H9 (cell line): ENCODE measurements at regions not wholly inside any gene's neighbourhood (a gene's known extent, or its start where the extent isn't known, plus 50 kb on each side); places are given as distances from the start of the nearest gene placed in this dataset.

Experiments used
- DNase-seq: peaks from one replicate; pipeline ENCODE4 v3.0.0-alpha.2; 2017
- H2AFZ ChIP-seq: one replicate; pipeline ENCODE4 v1.6.1; 2013; ENCODE audit warnings: mild to moderate bottlenecking, low read length, control low read depth, moderate library complexity
- H2AK5ac ChIP-seq: 2 replicates; pipeline ENCODE4 v1.6.1; 2013; ENCODE audit warnings: low read length, control low read depth, mixed read lengths; ENCODE audit not compliant: insufficient read length
- H2BK120ac ChIP-seq: one replicate; pipeline ENCODE4 v1.6.1; 2013; ENCODE audit warnings: low read depth, mild to moderate bottlenecking, low read length, control low read depth, inconsistent platforms; ENCODE audit not compliant: poor library complexity, severe bottlenecking
- H2BK12ac ChIP-seq: 2 replicates; pipeline ENCODE4 v1.6.1; 2013; ENCODE audit warnings: low read length, control low read depth, mixed read lengths, low read depth; ENCODE audit not compliant: insufficient read length
- H2BK15ac ChIP-seq: 2 replicates; pipeline ENCODE4 v1.6.1; 2013; ENCODE audit warnings: low read depth, low read length, control low read depth
- H2BK20ac ChIP-seq: one replicate; pipeline ENCODE4 v1.6.1; 2013; ENCODE audit warnings: low read depth, mild to moderate bottlenecking, low read length, control low read depth, inconsistent platforms; ENCODE audit not compliant: poor library complexity, severe bottlenecking
- H2BK5ac ChIP-seq: 2 replicates; pipeline ENCODE4 v1.6.1; 2013; ENCODE audit warnings: low read length, control low read depth, mixed read lengths; ENCODE audit not compliant: insufficient read length
- H3K14ac ChIP-seq: 2 replicates; pipeline ENCODE4 v1.6.1; 2013; ENCODE audit warnings: low read length, control low read depth; ENCODE audit not compliant: insufficient read depth
- H3K18ac ChIP-seq: 2 replicates; pipeline ENCODE4 v1.6.1; 2013; ENCODE audit warnings: low read depth, mild to moderate bottlenecking, mixed read lengths, low read length, control low read depth; ENCODE audit not compliant: insufficient read length
- H3K23ac ChIP-seq: 2 replicates; pipeline ENCODE4 v1.6.1; 2013; ENCODE audit warnings: low read length, control low read depth, mixed read lengths, low read depth; ENCODE audit not compliant: insufficient read length
- H3K23me2 ChIP-seq: 2 replicates; pipeline ENCODE4 v1.6.1; 2013; ENCODE audit warnings: low read depth, mild to moderate bottlenecking, mixed read lengths, low read length, control low read depth; ENCODE audit not compliant: insufficient read length, poor library complexity, severe bottlenecking
- H3K27ac ChIP-seq: 2 replicates; pipeline ENCODE4 v1.5.1; 2013; ENCODE audit warnings: low read length, control low read depth, mixed read lengths, low read depth; ENCODE audit not compliant: insufficient read length
- H3K27me3 ChIP-seq: 2 replicates; pipeline ENCODE4 v1.6.1; 2013; ENCODE audit warnings: low read length, control low read depth, inconsistent platforms; ENCODE audit not compliant: insufficient read depth
- H3K4ac ChIP-seq: 2 replicates; pipeline ENCODE4 v1.6.1; 2013; ENCODE audit warnings: low read depth, mild to moderate bottlenecking, control low read depth, inconsistent platforms, low read length, moderate library complexity
- H3K4me1 ChIP-seq: 2 replicates; pipeline ENCODE4 v1.6.1; 2013; ENCODE audit warnings: low read length, control low read depth, inconsistent platforms; ENCODE audit not compliant: insufficient read depth
- H3K4me2 ChIP-seq: 2 replicates; pipeline ENCODE4 v1.6.1; 2013; ENCODE audit warnings: low read length, control low read depth, mixed read lengths; ENCODE audit not compliant: insufficient read length, insufficient read depth
- H3K56ac ChIP-seq: 2 replicates; pipeline ENCODE4 v1.6.1; 2013; ENCODE audit warnings: low read depth, mild to moderate bottlenecking, mixed read lengths, low read length, control low read depth; ENCODE audit not compliant: insufficient read length
- H3K79me1 ChIP-seq: 2 replicates; pipeline ENCODE4 v1.6.1; 2013; ENCODE audit warnings: low read depth, mild to moderate bottlenecking, moderate library complexity, low read length, control low read depth, inconsistent platforms; ENCODE audit not compliant: insufficient read depth, poor library complexity, severe bottlenecking
- H3K79me2 ChIP-seq: 2 replicates; pipeline ENCODE4 v1.6.1; 2013; ENCODE audit warnings: low read length, control low read depth, inconsistent platforms; ENCODE audit not compliant: insufficient read depth
- H3K9ac ChIP-seq: 2 replicates; pipeline ENCODE4 v1.6.1; 2013; ENCODE audit warnings: low read length, control low read depth, mixed read lengths; ENCODE audit not compliant: insufficient read length; ENCODE audit errors: extremely low read depth
- H3K9me3 ChIP-seq: one replicate; pipeline ENCODE4 v1.6.1; 2013; ENCODE audit warnings: low read depth, low read length, inconsistent platforms; ENCODE audit not compliant: control insufficient read depth
- H3T11ph ChIP-seq: one replicate; pipeline ENCODE4 v1.6.1; 2013; ENCODE audit warnings: mild to moderate bottlenecking, low read length, control low read depth, inconsistent platforms
- H4K20me1 ChIP-seq: one replicate; pipeline ENCODE4 v1.6.1; 2013; ENCODE audit not compliant: control insufficient read depth, insufficient read length, insufficient read depth
- H4K5ac ChIP-seq: 2 replicates; pipeline ENCODE4 v1.6.1; 2013; ENCODE audit warnings: low read depth, mild to moderate bottlenecking, mixed read lengths, low read length, control low read depth; ENCODE audit not compliant: insufficient read length
- H4K8ac ChIP-seq: replicated peaks from 2 replicates; pipeline ENCODE4 v1.6.1; 2013; ENCODE audit warnings: low read length, control low read depth, mixed read lengths, low read depth; ENCODE audit not compliant: insufficient read length
- H4K91ac ChIP-seq: 2 replicates; pipeline ENCODE4 v1.6.1; 2013; ENCODE audit warnings: low read depth, mild to moderate bottlenecking, moderate library complexity, mixed read lengths, low read length, control low read depth; ENCODE audit not compliant: insufficient read length
- H3K27ac Mint-ChIP-seq, 3 experiments: 2 replicates in 2 of 3; 3 replicates in 1 of 3; pipeline ENCODE4 v1.8.0; 2020 to 2021; ENCODE audit warnings: mixed read lengths in 3 of 3, mild to moderate bottlenecking in 1 of 3, moderate library complexity in 1 of 3
- H3K27me3 Mint-ChIP-seq: 2 replicates; pipeline ENCODE4 v1.8.0; 2021; ENCODE audit warnings: low read depth, mild to moderate bottlenecking, moderate library complexity, mixed read lengths
- H3K36me3 Mint-ChIP-seq, 3 experiments: 2 replicates in 2 of 3; 3 replicates in 1 of 3; pipeline ENCODE4 v1.8.0; 2020 to 2021; ENCODE audit warnings: low read depth in 3 of 3, mixed read lengths in 3 of 3; ENCODE audit not compliant: insufficient read depth in 1 of 3
- H3K4me1 Mint-ChIP-seq, 2 experiments: 2 replicates each; pipeline ENCODE4 v1.8.0; 2020; ENCODE audit warnings: mixed read lengths in 2 of 2
- H3K4me3 Mint-ChIP-seq, 2 experiments: 2 replicates in 1 of 2; 3 replicates in 1 of 2; pipeline ENCODE4 v1.8.0; 2020 to 2021; ENCODE audit warnings: mild to moderate bottlenecking in 2 of 2, mixed read lengths in 2 of 2, moderate library complexity in 1 of 2
- H3K9me3 Mint-ChIP-seq, 2 experiments: 2 replicates in 1 of 2; 3 replicates in 1 of 2; pipeline ENCODE4 v1.8.0; 2020; ENCODE audit warnings: mild to moderate bottlenecking in 2 of 2, mixed read lengths in 2 of 2, moderate library complexity in 1 of 2
- WGBS: extraction: QIAGEN DNeasy Blood & Tissue Kit; methylation state at CpG from one replicate; pipeline ENCODE4 v1.1.7; 2013; ENCODE audit warnings: missing lambda C conversion rate, low lambda C conversion rate, mixed read lengths; ENCODE audit not compliant: insufficient read length; ENCODE audit errors: extremely low coverage; 5-methylcytosine and 5-hydroxymethylcytosine counted together
- TF ChIP-seq, protein P1 (sequence below): fragments of 200-600 bp; sonication (generic); conservative IDR thresholded peaks from 3 replicates; pipeline ENCODE4 v1.8.0; 2021; ENCODE audit warnings: antibody characterized with exemption, mild to moderate bottlenecking

- Histone ChIP-seq H3K23me2 (no peaks in the 10 kb centered on the region), H3K9ac (no peak overlapping the region), H3K56ac (no peak overlapping the region), H4K8ac (no peak overlapping the region), H3K79me2 (no peaks in the 10 kb centered on the region), H3K27ac (no peak overlapping the region), H2BK20ac (no peak overlapping the region), H3K4me2 (no peak overlapping the region), H3K18ac (no peak overlapping the region), H2AK5ac (no peak overlapping the region), H4K91ac (no peak overlapping the region), H3K23ac (no peak overlapping the region), H2BK15ac (no peak overlapping the region), H2BK120ac (no peak overlapping the region), H3K79me1 (no peaks in the 10 kb centered on the region), H4K5ac (no peak overlapping the region), H2AFZ (no peak overlapping the region), H3K14ac (no peak overlapping the region), H2BK12ac (no peak overlapping the region), H4K20me1 (no peaks in the 10 kb centered on the region), H2BK5ac (no peak overlapping the region), H3K4ac (no peak overlapping the region), H3T11ph (no peak overlapping the region), H3K27me3 (no peaks in the 10 kb centered on the region), H3K4me1 (no peaks in the 10 kb centered on the region), H3K9me3 (no peaks in the 10 kb centered on the region)
- Mint-ChIP-seq H3K9me3 (peaks cover 3 to 7% of the 10 kb centered on the region in 2 experiments), H3K27ac (no peak overlapping the region), H3K4me3 (no peak overlapping the region), H3K4me1 (no peaks in the 10 kb centered on the region), H3K27me3 (no peaks in the 10 kb centered on the region; the same call in 1 of the 2 replicates), H3K36me3 (peaks cover 0 to 4% (median 3%) of the 10 kb centered on the region in 3 experiments; a peak in 2 of 7 replicates)
- no peak for DNase-seq
- no CpG with 5 or more reads among the region's 3 CpGs for WGBS
- TF ChIP-seq, protein P1, sequence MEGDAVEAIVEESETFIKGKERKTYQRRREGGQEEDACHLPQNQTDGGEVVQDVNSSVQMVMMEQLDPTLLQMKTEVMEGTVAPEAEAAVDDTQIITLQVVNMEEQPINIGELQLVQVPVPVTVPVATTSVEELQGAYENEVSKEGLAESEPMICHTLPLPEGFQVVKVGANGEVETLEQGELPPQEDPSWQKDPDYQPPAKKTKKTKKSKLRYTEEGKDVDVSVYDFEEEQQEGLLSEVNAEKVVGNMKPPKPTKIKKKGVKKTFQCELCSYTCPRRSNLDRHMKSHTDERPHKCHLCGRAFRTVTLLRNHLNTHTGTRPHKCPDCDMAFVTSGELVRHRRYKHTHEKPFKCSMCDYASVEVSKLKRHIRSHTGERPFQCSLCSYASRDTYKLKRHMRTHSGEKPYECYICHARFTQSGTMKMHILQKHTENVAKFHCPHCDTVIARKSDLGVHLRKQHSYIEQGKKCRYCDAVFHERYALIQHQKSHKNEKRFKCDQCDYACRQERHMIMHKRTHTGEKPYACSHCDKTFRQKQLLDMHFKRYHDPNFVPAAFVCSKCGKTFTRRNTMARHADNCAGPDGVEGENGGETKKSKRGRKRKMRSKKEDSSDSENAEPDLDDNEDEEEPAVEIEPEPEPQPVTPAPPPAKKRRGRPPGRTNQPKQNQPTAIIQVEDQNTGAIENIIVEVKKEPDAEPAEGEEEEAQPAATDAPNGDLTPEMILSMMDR: no peak
Measured at GRCh38 chr3:180375831-180376230, 226.1 kb upstream of the TTC14 start.
